NT2/D1 (cell line): ENCODE measurements at regions not wholly inside any gene's neighbourhood (a gene's known extent, or its start where the extent isn't known, plus 50 kb on each side); places are given as distances from the start of the nearest gene placed in this dataset.

Experiments used
- DNase-seq: peaks from one replicate; pipeline ENCODE4 v3.0.0-alpha.2; 2011; ENCODE audit warnings: low read depth, low spot score
- H3K27me3 ChIP-seq: 2 replicates; pipeline ENCODE4 v1.6.0; 2011; ENCODE audit warnings: mild to moderate bottlenecking; ENCODE audit not compliant: insufficient read length, insufficient read depth
- H3K36me3 ChIP-seq: 2 replicates; pipeline ENCODE4 v1.6.1; 2011; ENCODE audit warnings: mild to moderate bottlenecking, low read length, mixed read lengths; ENCODE audit not compliant: insufficient read depth, insufficient read length
- H3K4me1 ChIP-seq: 2 replicates; pipeline ENCODE4 v1.5.1; 2011; ENCODE audit not compliant: insufficient read depth, insufficient read length
- H3K4me3 ChIP-seq: 2 replicates; pipeline ENCODE4 v1.5.1; 2011; ENCODE audit warnings: low read depth; ENCODE audit not compliant: insufficient read length
- H3K9ac ChIP-seq: 2 replicates; pipeline ENCODE4 v1.6.0; 2011; ENCODE audit warnings: low read depth; ENCODE audit not compliant: insufficient read length
- H3K9me3 ChIP-seq: 2 replicates; pipeline ENCODE4 v1.5.1; 2011; ENCODE audit warnings: mild to moderate bottlenecking, low read length; ENCODE audit not compliant: insufficient read depth
- SUZ12 ChIP-seq: IDR thresholded peaks from 2 replicates; pipeline ENCODE4 v1.6.1; 2011; ENCODE audit not compliant: insufficient read length, insufficient read depth; ENCODE audit errors: extremely low read depth
- YY1 ChIP-seq: IDR thresholded peaks from 2 replicates; pipeline ENCODE4 v1.6.1; 2011; ENCODE audit not compliant: insufficient read length, insufficient read depth
- ZNF274 ChIP-seq: IDR thresholded peaks from 2 replicates; pipeline ENCODE4 v1.6.1; 2011; ENCODE audit warnings: mild to moderate bottlenecking, low read depth, low read length

GRCh38 chr2:215506604-215506990 lies 70.7 kb upstream of the FN1 start:
- H3K4me3 ChIP-seq, result no peak overlapping the region
- no peaks in the 10 kb centered on the region for H3K27me3 ChIP-seq
- no peak overlapping the region for H3K9ac ChIP-seq
- TF ChIP-seq ZNF274, result no peak
- no peak for TF ChIP-seq YY1
- TF ChIP-seq SUZ12, result no peak
- no peak for DNase-seq
- no peaks in the 10 kb centered on the region for H3K36me3 ChIP-seq
- no peaks in the 10 kb centered on the region for H3K9me3 ChIP-seq
- H3K4me1 ChIP-seq, result no peaks in the 10 kb centered on the region

DNA sequence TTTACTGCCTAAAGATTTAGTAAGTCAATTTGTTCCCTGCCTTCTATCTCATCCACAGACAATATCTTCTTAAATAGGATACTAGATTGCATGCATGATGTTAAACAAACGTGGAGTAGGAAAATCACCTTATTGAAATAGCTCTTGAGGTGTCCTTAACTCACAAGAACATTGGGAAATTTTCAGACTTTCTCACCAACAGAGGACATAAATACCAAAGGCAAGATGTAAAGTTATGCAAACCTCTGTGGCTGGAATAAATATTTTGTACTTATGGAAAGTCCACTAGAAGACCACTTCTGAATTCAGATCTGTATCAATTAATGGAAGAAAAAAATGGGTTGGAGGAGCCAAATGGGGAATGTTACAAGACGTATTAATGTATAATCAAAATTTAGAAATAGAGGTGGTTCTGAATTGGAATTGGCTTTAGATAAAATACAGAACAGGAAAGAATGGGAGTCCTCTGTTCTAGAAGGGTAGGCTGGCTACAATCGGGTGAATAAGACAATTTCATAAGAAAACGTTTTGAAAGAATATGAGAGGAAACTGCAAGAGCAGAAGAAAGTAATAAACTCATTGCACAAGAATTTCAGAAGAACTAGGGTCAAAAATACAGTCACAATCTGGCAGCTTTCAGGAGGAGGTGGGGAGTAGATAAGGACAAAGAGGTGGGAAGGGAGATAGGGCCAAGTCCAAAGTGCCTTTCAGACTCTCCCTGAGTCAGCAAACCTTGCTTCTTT lies 69.3 kb upstream of the FN1 start:
- H3K4me3 ChIP-seq, result no peak overlapping the region
- H3K36me3 ChIP-seq, result no peaks in the 10 kb centered on the region
- TF ChIP-seq YY1, result no peak
- no peak for TF ChIP-seq ZNF274
- TF ChIP-seq SUZ12, result no peak
- H3K9me3 ChIP-seq, result no peaks in the 10 kb centered on the region
- no peak overlapping the region for H3K9ac ChIP-seq
- no peaks in the 10 kb centered on the region for H3K4me1 ChIP-seq
- H3K27me3 ChIP-seq, result no peaks in the 10 kb centered on the region
- DNase-seq, result no peak

DNA sequence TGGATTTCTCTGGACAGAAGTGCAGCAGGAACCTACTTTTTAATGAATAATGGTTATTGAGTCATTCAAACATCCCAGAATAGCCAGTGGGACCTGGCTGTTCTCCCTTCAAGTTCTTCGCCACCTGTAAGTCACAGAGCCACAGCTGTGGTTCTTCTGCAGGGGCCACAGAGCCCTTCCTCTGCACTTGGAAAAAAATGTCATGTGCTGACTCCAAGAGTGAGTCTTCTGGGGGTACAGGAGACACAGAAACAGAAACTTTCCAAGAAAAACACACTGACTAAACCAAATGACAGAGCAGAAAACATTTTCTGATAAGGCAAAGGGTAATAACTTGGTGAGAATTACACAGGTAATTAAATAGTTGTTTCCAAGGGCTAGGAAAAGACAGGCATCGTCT lies 68.7 kb upstream of the FN1 start:
- no peak overlapping the region for H3K4me3 ChIP-seq
- no peaks in the 10 kb centered on the region for H3K27me3 ChIP-seq
- TF ChIP-seq SUZ12 (no peak), ZNF274 (no peak), YY1 (no peak)
- no peaks in the 10 kb centered on the region for H3K36me3 ChIP-seq
- no peaks in the 10 kb centered on the region for H3K4me1 ChIP-seq
- no peak overlapping the region for H3K9ac ChIP-seq
- H3K9me3 ChIP-seq, result no peaks in the 10 kb centered on the region
- no peak for DNase-seq

GRCh38 chr2:215503381-215503780 lies 67.5 kb upstream of the FN1 start:
- Histone ChIP-seq H3K27me3 (no peaks in the 10 kb centered on the region), H3K4me1 (no peaks in the 10 kb centered on the region), H3K9ac (no peak overlapping the region)

GRCh38 chr2:215500466-215500865 lies 64.6 kb upstream of the FN1 start:
- Histone ChIP-seq H3K36me3 (no peaks in the 10 kb centered on the region), H3K9ac (no peak overlapping the region), H3K4me3 (no peak overlapping the region), H3K4me1 (no peaks in the 10 kb centered on the region), H3K27me3 (no peaks in the 10 kb centered on the region), H3K9me3 (peaks cover 6% of the 10 kb centered on the region; the same call in 1 of the 2 replicates)
- TF ChIP-seq SUZ12 (no peak), YY1 (no peak), ZNF274 (no peak)
- DNase-seq, result no peak

More at GRCh38 chr2:215503381-215503780, 67.5 kb upstream of the FN1 start:
- no peak for DNase-seq
- TF ChIP-seq YY1 (no peak), ZNF274 (no peak), SUZ12 (no peak)
- Histone ChIP-seq H3K4me3 (no peak overlapping the region), H3K36me3 (no peaks in the 10 kb centered on the region), H3K9me3 (no peaks in the 10 kb centered on the region)

DNA sequence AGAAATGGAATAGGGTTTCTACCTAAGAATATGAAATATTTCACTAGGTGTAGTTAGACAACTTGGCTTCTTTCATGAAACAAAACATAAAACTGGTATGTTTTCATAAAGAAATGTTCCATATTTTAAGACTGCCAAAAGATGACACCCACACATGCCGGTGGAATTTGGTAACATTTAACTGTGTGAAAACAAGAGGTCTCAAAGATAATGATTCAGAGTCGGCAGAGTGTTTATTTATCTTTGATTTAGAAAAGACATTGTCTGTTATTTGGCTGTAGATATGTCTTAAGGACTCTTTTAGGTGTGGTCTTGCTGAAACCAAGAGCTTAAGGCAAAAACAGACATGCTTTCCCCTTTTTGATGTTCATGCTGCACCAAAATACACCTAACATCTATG lies 63.5 kb upstream of the FN1 start:
- H3K36me3 ChIP-seq, result no peaks in the 10 kb centered on the region
- TF ChIP-seq YY1, result no peak
- DNase-seq, result no peak

DNA sequence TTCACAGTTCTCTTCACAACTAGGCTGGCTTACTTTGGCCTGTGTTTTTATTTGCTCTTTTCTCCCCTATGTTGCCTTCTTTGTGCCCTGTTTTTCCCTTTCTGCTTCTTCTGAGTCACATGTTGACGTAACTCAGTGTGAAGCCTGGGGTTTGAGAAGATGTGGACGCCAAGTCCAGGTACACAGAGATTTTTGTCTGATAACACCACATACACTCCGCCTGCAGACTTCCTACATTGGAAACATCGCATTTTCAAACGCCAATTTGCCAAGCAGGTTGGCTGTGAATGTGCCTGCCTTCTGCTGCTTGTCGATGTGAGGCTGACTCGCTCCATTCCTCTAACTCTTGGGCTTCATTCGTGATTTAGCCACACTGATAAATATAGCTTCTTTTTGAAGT lies 62.6 kb upstream of the FN1 start:
- Histone ChIP-seq H3K4me3 (no peak overlapping the region), H3K9ac (no peak overlapping the region), H3K27me3 (no peaks in the 10 kb centered on the region), H3K36me3 (no peaks in the 10 kb centered on the region), H3K4me1 (no peaks in the 10 kb centered on the region), H3K9me3 (peaks cover 6% of the 10 kb centered on the region; the same call in 1 of the 2 replicates)
- no peak for TF ChIP-seq ZNF274
- TF ChIP-seq YY1, result no peak
- no peak for TF ChIP-seq SUZ12
- DNase-seq, result no peak

More for the DNA sequence above, 63.5 kb upstream of the FN1 start:
- H3K4me1 ChIP-seq, result no peaks in the 10 kb centered on the region
- H3K27me3 ChIP-seq, result no peaks in the 10 kb centered on the region
- H3K9me3 ChIP-seq, result peaks cover 6% of the 10 kb centered on the region; the same call in 1 of the 2 replicates
- no peak overlapping the region for H3K4me3 ChIP-seq
- H3K9ac ChIP-seq, result no peak overlapping the region

DNA sequence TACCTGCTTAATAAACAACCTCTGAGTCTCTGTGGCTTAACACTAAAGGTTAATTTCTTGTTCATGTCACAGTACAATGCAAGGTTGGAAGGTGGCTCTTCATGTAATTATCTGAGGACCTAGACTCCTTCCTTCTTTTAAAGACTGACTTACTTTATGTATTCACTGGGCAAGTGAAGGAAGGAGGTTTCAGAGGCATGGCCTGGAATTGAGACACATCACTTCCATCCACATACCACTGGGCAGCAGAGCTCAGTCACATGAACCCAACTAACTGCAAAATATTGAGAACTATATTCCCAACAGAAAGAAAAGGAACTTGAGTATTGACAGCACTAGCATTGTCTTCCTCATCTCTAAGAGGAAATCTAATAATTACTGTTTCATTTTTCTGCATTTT lies 57.5 kb upstream of the FN1 start:
- H3K4me3 ChIP-seq, result no peak overlapping the region
- peaks cover 6% of the 10 kb centered on the region; the same call in 1 of the 2 replicates for H3K9me3 ChIP-seq
- H3K27me3 ChIP-seq, result no peaks in the 10 kb centered on the region
- no peak overlapping the region for H3K9ac ChIP-seq
- no peak for DNase-seq
- H3K36me3 ChIP-seq, result no peaks in the 10 kb centered on the region
- TF ChIP-seq ZNF274 (no peak), SUZ12 (no peak), YY1 (no peak)
- no peaks in the 10 kb centered on the region for H3K4me1 ChIP-seq
